Adrenal gland (tissue), 5 donors: ENCODE measurements at regions not wholly inside any gene's neighbourhood (a gene's known extent, or its start where the extent isn't known, plus 50 kb on each side); places are given as distances from the start of the nearest gene placed in this dataset.

Experiments used
- CTCF ChIP-seq, 6 experiments: fragments of 450-650 bp in 4 of 6; fragments of 200-600 bp in 2 of 6; sonication (generic) in 1 of 6; IDR thresholded peaks; 1 replicate in 5 of 6; 2 replicates in 1 of 6; pipeline versions ENCODE4 v1.5.1 to v1.8.0; 2016 to 2021; ENCODE audit warnings: antibody characterized with exemption in 6 of 6, mild to moderate bottlenecking in 2 of 6, moderate library complexity in 1 of 6
- POLR2A ChIP-seq, 2 donors: fragments of 450-650 bp; IDR thresholded peaks; one replicate each; pipeline ENCODE4 v1.6.1; 2017; ENCODE audit warnings: antibody characterized with exemption in 2 of 2, mild to moderate bottlenecking in 2 of 2, moderate library complexity in 1 of 2
- donor health status: DM: no; HTN: no; CAD: no.

GRCh38 chr21:38144193-38144592, 112.6 kb upstream of the KCNJ15 start:
- TF ChIP-seq POLR2A (IDR thresholded peaks at IDR 0.05), result no peak
- TF ChIP-seq CTCF (IDR thresholded peaks at IDR 0.05), result no peak
